HG02759 (cell line): ENCODE measurements at regions not wholly inside any gene's neighbourhood (a gene's known extent, or its start where the extent isn't known, plus 50 kb on each side); places are given as distances from the start of the nearest gene placed in this dataset.
"Not testable (repeated sequence)": the region's sequence is repeated elsewhere in the genome, so short reads cannot be mapped to it uniquely, and the experiment has no call there.

ENCODE experiments used
- ATAC-seq: cut with Tn5 transposase; IDR thresholded peaks from one replicate; pipeline ENCODE4 v1.9.1; 2021; ENCODE audit warnings: mild to moderate bottlenecking, moderate library complexity; ENCODE audit not compliant: unreplicated experiment

- no peak for ATAC-seq
Observed at GRCh38 chr6:14545496-14545895, 427.9 kb downstream of the CD83 start.

DNA sequence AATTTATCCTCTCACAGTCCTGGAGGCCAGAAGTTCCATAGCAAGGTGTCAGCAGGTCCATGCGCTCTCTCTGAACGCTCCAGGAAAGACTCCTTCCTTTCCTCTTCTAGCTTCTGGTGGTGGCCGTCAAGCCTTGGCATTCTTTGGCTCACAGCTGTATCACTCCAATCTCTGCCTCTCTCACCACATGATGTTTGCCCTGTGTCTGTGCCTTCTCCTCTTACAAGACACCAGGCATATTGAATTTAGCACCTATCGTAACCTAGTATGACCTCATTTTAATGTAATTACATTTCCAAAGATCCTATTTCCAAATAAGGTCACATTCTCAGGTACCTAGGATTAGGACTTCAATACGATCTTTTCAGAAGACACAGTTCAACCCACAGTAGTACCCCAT lies 428.5 kb downstream of the CD83 start:
- no peak for ATAC-seq

DNA sequence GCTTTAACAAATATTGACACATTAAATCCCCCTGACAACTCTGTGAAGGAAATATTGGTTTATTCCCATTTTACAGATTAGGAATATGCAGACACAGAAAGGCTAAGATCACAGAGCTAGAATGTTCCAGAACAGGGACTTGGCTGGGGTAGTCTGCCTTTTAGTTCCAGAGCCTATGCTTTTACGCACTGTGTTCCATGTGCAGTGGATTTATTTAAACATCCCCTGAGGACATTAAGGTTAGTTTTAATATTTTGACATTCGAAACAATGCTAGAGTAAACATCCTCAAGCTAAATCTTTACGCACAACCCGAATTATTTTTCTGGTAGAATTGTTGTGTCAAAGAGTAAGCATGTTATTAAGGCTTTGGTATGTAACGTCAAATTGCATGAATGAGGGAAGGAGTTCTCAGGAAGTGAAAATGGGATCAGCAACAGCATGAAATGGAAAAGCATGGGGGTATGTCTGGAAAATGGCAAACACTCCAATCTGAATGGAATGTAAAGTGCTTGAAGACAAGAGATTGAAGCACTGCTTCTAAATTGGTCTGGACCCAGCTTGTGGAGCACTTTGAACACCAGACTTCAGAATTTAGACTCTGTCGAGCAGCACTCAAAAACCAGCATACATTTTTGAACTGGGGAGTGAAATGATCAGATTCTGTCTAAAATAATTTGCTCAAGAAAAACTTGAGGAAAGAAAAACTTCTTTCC lies 429.9 kb downstream of the CD83 start:
- no peak for ATAC-seq

- ATAC-seq = no peak
Observed at GRCh38 chr6:14549304-14549770, 431.8 kb downstream of the CD83 start.

- no peak for ATAC-seq
Observed at GRCh38 chr6:14549871-14550270, 432.3 kb downstream of the CD83 start.

- ATAC-seq = no peak
Observed at GRCh38 chr6:14550410-14550809, 432.8 kb downstream of the CD83 start.

DNA sequence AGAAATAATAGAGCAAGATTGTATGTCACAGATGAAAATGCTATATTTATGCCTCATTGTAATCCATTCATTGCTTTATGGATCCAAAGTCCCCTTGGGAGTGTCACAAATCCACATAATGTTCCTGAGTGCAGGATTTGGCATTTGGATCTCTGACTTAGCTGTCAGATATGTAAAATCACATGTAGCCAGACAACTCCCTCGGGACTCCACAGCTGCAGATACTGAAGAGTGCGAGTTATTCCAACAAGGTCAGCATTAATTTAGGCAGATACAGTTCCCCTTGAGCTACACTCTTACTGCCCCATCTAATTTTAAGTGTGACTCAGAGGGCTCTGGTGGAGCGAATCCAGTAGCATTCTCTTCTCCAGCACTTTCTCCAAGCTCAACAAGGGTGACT lies 433.2 kb downstream of the CD83 start:
- ATAC-seq = no peak

GRCh38 chr6:14551601-14552000 lies 434.0 kb downstream of the CD83 start:
- not testable (repeated sequence) for ATAC-seq

DNA sequence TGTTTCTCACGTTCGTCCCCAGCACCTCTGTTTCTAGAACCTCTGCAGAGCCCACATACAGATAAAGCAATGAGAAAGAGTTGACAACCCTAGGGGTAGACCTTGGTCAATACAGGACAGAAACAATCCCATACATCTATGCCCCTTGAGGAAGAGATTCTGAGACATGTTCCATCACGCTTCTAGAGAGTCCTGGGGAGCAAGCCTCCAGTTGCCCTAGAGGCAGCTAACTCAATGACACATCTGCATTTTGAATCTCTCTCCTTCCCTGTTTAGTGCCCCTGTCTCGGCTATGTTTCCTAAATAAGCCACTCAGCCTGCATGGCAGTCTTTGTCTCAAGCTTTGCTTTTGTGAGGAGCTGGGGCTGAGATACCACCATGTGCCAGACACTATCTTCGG lies 435.3 kb downstream of the CD83 start:
- ATAC-seq = no peak

DNA sequence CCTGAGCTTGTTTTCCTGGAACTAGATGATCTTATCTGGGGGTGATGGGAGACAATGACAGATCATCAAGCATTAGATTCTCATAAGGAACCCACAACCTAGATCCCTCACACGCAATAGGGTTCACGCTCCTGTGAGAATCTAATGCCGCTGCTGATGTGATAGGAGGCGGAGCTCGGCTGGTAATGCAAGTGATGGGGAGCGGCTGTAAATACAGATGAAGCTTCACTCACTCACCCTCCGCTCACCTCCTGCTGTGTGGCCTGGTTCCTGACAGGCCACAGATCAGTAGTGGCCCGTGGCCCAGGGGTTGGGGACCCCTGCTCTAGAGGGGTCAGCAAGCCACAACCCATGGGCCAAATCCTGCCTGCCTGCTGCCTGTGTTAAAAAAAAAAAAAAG lies 435.9 kb downstream of the CD83 start:
- no peak for ATAC-seq

- ATAC-seq = no peak
Observed at GRCh38 chr6:14555804-14556203, 438.2 kb downstream of the CD83 start.

- ATAC-seq = no peak
Observed at GRCh38 chr6:14559746-14560536, 442.4 kb downstream of the CD83 start.

GRCh38 chr6:14561563-14561962 lies 444.0 kb downstream of the CD83 start:
- not testable (repeated sequence) for ATAC-seq

DNA sequence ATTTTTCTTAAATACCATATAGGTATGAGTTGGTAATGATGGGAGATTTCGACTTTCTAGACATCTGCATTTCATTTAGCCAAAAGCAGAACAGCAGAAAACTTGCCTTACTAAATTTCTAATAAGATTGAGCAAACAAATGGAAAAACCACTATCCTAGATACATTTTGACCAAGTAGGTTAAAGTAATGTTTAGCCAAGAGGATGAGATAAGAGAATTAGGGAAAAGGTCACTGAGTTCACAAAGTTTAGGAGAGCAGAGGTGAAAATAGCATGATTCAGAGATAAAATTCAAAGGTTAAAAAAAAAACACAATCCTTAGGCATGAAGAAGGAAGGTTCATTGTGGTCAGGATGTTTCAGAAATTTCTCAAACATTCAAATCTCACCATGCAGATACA lies 450.3 kb downstream of the CD83 start:
- ATAC-seq = no peak

DNA sequence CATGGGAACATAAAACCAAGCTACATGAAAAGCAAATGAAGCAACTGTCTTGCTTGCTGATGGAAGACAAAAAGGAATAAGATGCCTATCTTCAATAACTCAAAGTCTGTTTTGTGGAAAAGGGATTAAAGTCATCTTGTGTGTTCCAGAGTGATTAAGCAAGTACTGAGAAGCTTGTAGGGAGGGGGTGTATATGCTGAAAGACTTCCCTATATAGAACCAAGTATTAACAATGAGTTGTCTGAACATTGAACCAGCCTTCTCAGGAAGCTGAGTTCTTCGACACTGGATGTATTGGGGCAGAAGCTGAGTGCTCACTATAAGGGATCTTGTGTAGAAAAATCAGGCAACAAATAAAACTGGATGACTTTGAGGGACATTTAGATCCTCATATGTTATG lies 451.8 kb downstream of the CD83 start:
- ATAC-seq = no peak

DNA sequence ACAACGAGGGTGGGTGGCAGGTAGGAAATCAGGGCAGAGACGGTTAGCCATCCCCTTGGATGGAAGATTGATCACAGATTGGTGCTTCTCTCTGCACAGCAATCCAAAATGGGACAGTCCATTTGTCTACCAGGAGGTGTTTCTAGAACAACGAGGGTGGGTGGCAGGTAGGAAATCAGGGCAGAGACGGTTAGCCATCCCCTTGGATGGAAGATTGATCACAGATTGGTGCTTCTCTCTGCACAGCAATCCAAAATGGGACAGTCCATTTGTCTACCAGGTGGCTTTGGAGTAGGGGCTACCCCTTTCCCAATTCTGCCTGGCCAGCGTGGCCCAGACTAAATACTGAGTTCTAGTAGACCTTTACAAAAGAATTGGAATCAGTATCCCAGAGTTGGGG lies 452.3 kb downstream of the CD83 start:
- ATAC-seq = not testable (repeated sequence)

DNA sequence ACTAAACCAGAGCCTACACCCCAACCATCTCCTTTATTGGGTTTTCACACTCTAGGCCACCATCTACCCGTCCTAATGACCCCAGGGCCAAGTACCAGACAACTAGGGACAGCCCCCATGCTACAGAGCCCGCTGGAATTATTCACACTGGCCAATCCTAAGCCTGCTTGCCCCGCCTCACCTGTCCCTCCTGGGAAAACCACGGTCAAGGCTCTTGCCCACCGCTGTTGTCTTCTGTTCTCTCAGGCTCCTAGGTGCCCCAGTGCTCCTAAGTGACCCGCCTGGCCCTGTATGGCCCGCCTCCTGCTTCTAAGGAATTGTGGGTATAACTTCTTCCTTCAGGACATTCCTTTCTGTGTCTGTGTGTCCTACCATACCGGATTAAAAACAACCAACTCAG lies 453.4 kb downstream of the CD83 start:
- ATAC-seq = no peak

DNA sequence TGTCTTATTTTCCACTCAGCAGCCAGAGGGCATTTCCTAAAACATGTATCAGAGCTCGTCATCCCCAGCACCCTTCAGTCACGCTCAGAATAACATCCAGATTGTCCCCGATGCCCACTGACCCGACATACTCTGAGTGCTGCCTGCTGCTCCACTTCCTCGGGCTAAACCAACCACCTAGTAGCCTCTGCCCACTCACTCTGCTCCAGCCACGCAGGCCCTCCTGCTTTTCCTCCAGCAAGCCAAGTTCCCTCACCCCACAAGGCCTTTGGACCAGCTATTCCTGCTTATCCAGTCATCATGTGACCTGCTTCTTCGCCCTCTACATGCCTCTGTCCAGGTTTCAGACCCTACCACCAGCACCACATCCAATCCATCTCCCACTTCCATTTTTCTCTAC lies 454.2 kb downstream of the CD83 start:
- no peak for ATAC-seq

- no peak for ATAC-seq
Observed at GRCh38 chr6:14573267-14573666, 455.7 kb downstream of the CD83 start.

- no peak for ATAC-seq
Observed at GRCh38 chr6:14573703-14574290, 456.2 kb downstream of the CD83 start.

GRCh38 chr6:14575961-14576360 lies 458.4 kb downstream of the CD83 start:
- ATAC-seq = no peak

- no peak for ATAC-seq
Observed at GRCh38 chr6:14578994-14579393, 461.4 kb downstream of the CD83 start.
